GM19099 (cell line): ENCODE measurements at regions not wholly inside any gene's neighbourhood (a gene's known extent, or its start where the extent isn't known, plus 50 kb on each side); places are given as distances from the start of the nearest gene placed in this dataset.

Experiments used
- POLR2A ChIP-seq: IDR thresholded peaks from 3 replicates; pipeline ENCODE4 v1.6.1; 2011; ENCODE audit warnings: low read depth; ENCODE audit not compliant: insufficient read length; ENCODE audit errors: extremely low read depth

GRCh38 chr5:8393240-8393639 lies 524.3 kb downstream of the MTRR start:
- no peak for TF ChIP-seq POLR2A

- TF ChIP-seq POLR2A = no peak
Measured at GRCh38 chr5:8394965-8395364, 526.0 kb downstream of the MTRR start.

- TF ChIP-seq POLR2A = no peak
Measured at GRCh38 chr5:8396246-8396645, 527.3 kb downstream of the MTRR start.

GRCh38 chr5:8396756-8397155 lies 527.8 kb downstream of the MTRR start:
- no peak for TF ChIP-seq POLR2A

- TF ChIP-seq POLR2A = no peak
Measured at GRCh38 chr5:8399471-8399870, 530.5 kb downstream of the MTRR start.

- no peak for TF ChIP-seq POLR2A
Measured at GRCh38 chr5:8408258-8408657, 539.3 kb downstream of the MTRR start.

- no peak for TF ChIP-seq POLR2A
Measured at GRCh38 chr5:8410618-8411017, 541.7 kb downstream of the MTRR start.

GRCh38 chr5:8413975-8414374 lies 545.0 kb downstream of the MTRR start:
- no peak for TF ChIP-seq POLR2A

- no peak for TF ChIP-seq POLR2A
Measured at GRCh38 chr5:8417316-8418048, 548.5 kb downstream of the MTRR start.

GRCh38 chr5:8418049-8418426 lies 549.1 kb downstream of the MTRR start:
- no peak for TF ChIP-seq POLR2A

GRCh38 chr5:8429778-8430758 lies 561.1 kb downstream of the MTRR start:
- TF ChIP-seq POLR2A = no peak

- no peak for TF ChIP-seq POLR2A
Measured at GRCh38 chr5:8434501-8434900, 565.6 kb downstream of the MTRR start.

- TF ChIP-seq POLR2A = no peak
Measured at GRCh38 chr5:8436924-8437323, 568.0 kb downstream of the MTRR start.

GRCh38 chr5:8445139-8445538 lies 576.2 kb downstream of the MTRR start:
- TF ChIP-seq POLR2A = no peak

GRCh38 chr5:8446179-8446578 lies 577.2 kb downstream of the MTRR start:
- TF ChIP-seq POLR2A = no peak

GRCh38 chr5:8456846-8457186 lies 587.9 kb downstream of the MTRR start:
- TF ChIP-seq POLR2A = no peak
